Ammon's horn (tissue), 1 donor: ENCODE measurements at regions not wholly inside any gene's neighbourhood (a gene's known extent, or its start where the extent isn't known, plus 50 kb on each side); places are given as distances from the start of the nearest gene placed in this dataset.
"Not testable (repeated sequence)": the region's sequence is repeated elsewhere in the genome, so short reads cannot be mapped to it uniquely, and the experiment has no call there.

Experiments used
- DNase-seq: peaks from one replicate; pipeline ENCODE4 v3.0.0-alpha.2; 2016; ENCODE audit warnings: low spot score

GRCh38 chr16:64304396-64304795 lies 817.5 kb downstream of the CDH11 start:
- DNase-seq, result no peak

GRCh38 chr16:64297863-64298600 lies 823.8 kb downstream of the CDH11 start:
- DNase-seq, result no peak

- DNase-seq, result no peak
These were observed 826.4 kb downstream of the CDH11 start for GRCh38 chr16:64295466-64295865.

GRCh38 chr16:64292953-64293352 lies 828.9 kb downstream of the CDH11 start:
- no peak for DNase-seq

- DNase-seq, result no peak
These were observed 829.7 kb downstream of the CDH11 start for GRCh38 chr16:64292161-64292560.

GRCh38 chr16:64290461-64290860 lies 831.4 kb downstream of the CDH11 start:
- no peak for DNase-seq

GRCh38 chr16:64287655-64288528 lies 834.0 kb downstream of the CDH11 start:
- DNase-seq, result no peak

- DNase-seq, result no peak
These were observed 839.7 kb downstream of the CDH11 start for GRCh38 chr16:64282181-64282580.

- DNase-seq, result no peak
These were observed 841.5 kb downstream of the CDH11 start for GRCh38 chr16:64280317-64280716.

GRCh38 chr16:64278196-64278595 lies 843.7 kb downstream of the CDH11 start:
- no peak for DNase-seq

- DNase-seq, result no peak
These were observed 845.2 kb downstream of the CDH11 start for GRCh38 chr16:64276646-64277045.

GRCh38 chr16:64272028-64272427 lies 849.8 kb downstream of the CDH11 start:
- no peak for DNase-seq

GRCh38 chr16:64269756-64270155 lies 852.1 kb downstream of the CDH11 start:
- DNase-seq, result no peak

- no peak for DNase-seq
These were observed 856.1 kb downstream of the CDH11 start for GRCh38 chr16:64265756-64266155.

- DNase-seq, result not testable (repeated sequence)
These were observed 861.0 kb downstream of the CDH11 start for GRCh38 chr16:64260631-64261401.

- no peak for DNase-seq
These were observed 867.2 kb downstream of the CDH11 start for GRCh38 chr16:64254443-64255367.

- no peak for DNase-seq
These were observed 868.3 kb downstream of the CDH11 start for GRCh38 chr16:64253525-64253924.

- no peak for DNase-seq
These were observed 868.8 kb downstream of the CDH11 start for GRCh38 chr16:64253096-64253495.

GRCh38 chr16:64251742-64252141 lies 870.1 kb downstream of the CDH11 start:
- no peak for DNase-seq

- DNase-seq, result peak; percentile 27
These were observed 871.0 kb downstream of the CDH11 start for GRCh38 chr16:64250866-64251265.

GRCh38 chr16:64242492-64242891 lies 879.4 kb downstream of the CDH11 start:
- DNase-seq, result peak; percentile 50
